ENCODE measurements at regions not wholly inside any gene's neighbourhood (a gene's known extent, or its start where the extent isn't known, plus 50 kb on each side); places are given as distances from the start of the nearest gene placed in this dataset.

DNA sequence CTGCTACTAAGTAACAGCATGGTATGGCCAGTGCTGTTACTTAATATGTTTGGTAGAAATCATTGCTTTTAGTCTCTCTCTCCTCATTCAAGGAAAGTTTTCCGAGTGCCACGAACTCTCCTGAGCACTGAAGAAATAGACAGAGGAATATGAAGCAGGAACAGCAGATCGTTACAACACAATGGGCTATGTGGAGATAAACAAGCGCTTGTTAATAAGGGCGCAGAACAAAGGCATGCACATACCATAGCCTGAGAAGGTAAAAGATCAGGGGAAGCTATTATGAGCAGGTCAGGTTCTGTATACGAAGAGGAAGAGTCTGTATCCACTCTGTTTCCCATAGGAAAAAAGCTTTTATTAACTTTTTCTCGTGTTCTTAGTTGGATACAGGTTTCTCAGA, 156.2 kb upstream of the CPNE8 start:
- no peak overlapping the region for H3K4me3 ChIP-seq (ENCODE audit: low read length)
- no peaks in the 10 kb centered on the region for H3K4me1 ChIP-seq (ENCODE audit: control insufficient read depth, insufficient read depth, low read length)
- H3K9me3 ChIP-seq (ENCODE audit: control insufficient read depth, insufficient read depth, low read length) = no peaks in the 10 kb centered on the region; the same call in 1 of the 2 replicates
- H3K27me3 ChIP-seq (ENCODE audit: control insufficient read depth, insufficient read depth, low read length) = no peaks in the 10 kb centered on the region
- no peak overlapping the region for H3K27ac ChIP-seq (ENCODE audit: low read length)
- no CpG with 5 or more reads among the region's 7 CpGs for WGBS (ENCODE audit: insufficient coverage, insufficient read length)
- DNase-seq (ENCODE audit: low read depth, low spot score) = no peak
- H3K36me3 ChIP-seq (ENCODE audit: control insufficient read depth, insufficient read depth, low read length) = no peaks in the 10 kb centered on the region

DNA sequence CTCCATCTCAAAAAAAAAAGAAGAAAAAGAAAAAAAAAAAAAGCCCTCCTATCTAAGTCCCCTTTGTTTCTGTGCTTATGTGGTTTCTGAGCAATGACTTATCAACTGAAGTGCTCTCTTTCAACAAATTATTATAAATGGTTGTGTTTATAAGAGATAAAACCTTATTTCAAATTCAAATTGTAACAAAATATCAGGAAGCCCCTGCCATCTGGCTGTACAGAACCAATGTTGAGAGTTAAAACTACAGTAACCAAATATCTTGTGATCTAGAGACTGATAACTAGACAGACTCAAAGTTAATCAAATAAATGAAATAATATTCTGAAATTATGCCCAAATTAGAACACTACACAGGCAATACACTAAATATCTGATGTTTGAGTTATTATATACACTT, 143.0 kb upstream of the CPNE8 start:
- H3K4me1 ChIP-seq (ENCODE audit: control insufficient read depth, insufficient read depth, low read length) = no peaks in the 10 kb centered on the region
- H3K27me3 ChIP-seq (ENCODE audit: control insufficient read depth, insufficient read depth, low read length) = no peaks in the 10 kb centered on the region
- no peak overlapping the region for H3K4me3 ChIP-seq (ENCODE audit: low read length)
- no peak overlapping the region for H3K27ac ChIP-seq (ENCODE audit: low read length)
- no peaks in the 10 kb centered on the region for H3K9me3 ChIP-seq (ENCODE audit: control insufficient read depth, insufficient read depth, low read length)
- no peaks in the 10 kb centered on the region for H3K36me3 ChIP-seq (ENCODE audit: control insufficient read depth, insufficient read depth, low read length)
- DNase-seq (ENCODE audit: low read depth, low spot score) = no peak

DNA sequence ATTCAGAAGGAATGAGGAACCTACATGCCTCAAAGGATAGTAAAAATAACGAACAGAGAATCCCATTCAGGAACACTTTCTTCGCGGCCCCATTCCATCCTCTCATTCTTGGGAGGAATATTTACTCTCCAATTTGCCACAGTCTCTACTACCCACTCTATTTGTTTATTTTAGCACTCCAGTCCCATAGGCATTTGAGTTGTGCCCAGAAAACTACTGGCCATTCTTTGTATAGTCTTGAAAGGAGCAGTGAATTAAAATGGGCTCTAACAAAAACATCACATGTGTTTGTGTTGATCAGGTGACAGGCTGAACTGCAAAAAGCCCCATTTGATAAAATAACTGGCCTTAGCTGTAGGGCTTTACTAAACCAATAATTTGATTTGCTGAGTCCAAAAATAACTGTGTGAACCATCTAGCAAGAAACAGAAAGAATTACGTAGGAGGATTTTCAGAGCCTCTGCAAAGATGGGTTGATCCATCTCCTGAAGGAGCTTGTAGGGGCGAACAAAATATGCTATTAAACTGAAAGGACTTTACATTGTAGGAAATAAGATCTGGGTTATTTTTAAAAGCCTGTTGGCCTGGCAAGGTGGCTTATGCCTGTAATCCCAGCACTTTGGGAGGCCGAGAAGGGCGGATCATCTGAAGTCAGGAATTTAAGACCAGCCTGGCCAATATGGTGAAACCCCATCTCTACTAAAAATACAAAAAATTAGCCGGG, 142.3 kb upstream of the CPNE8 start:
- Histone ChIP-seq H3K4me3 (ENCODE audit: low read length) (no peak overlapping the region), H3K27ac (ENCODE audit: low read length) (no peak overlapping the region), H3K27me3 (ENCODE audit: control insufficient read depth, insufficient read depth, low read length) (no peaks in the 10 kb centered on the region), H3K36me3 (ENCODE audit: control insufficient read depth, insufficient read depth, low read length) (no peaks in the 10 kb centered on the region), H3K9me3 (ENCODE audit: control insufficient read depth, insufficient read depth, low read length) (no peaks in the 10 kb centered on the region), H3K4me1 (ENCODE audit: control insufficient read depth, insufficient read depth, low read length) (no peaks in the 10 kb centered on the region)
- no peak for DNase-seq (ENCODE audit: low read depth, low spot score)
- no CpG with 5 or more reads among the region's 8 CpGs for WGBS (ENCODE audit: insufficient coverage, insufficient read length)

DNA sequence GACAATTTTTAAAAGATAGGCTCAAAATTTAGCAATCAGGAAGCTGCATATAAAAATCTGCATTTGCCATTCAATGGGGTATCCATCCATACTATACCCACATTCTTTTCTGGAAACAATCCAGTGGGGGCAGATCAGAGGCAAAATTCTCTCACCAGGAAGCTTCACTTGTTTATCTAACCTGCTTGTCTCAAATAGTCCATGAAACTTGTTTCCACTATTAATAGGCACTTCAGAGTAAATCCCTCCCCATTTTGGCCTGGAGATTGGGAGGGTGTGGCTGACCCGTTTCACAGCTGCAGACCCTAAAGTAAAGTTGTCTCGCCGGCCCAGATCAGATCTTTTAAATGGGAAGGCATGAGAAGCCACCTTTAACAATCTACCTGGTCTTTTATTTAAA, 139.4 kb upstream of the CPNE8 start:
- Histone ChIP-seq H3K27me3 (ENCODE audit: control insufficient read depth, insufficient read depth, low read length) (no peaks in the 10 kb centered on the region), H3K4me1 (ENCODE audit: control insufficient read depth, insufficient read depth, low read length) (no peaks in the 10 kb centered on the region), H3K27ac (ENCODE audit: low read length) (no peak overlapping the region), H3K4me3 (ENCODE audit: low read length) (no peak overlapping the region), H3K36me3 (ENCODE audit: control insufficient read depth, insufficient read depth, low read length) (no peaks in the 10 kb centered on the region), H3K9me3 (ENCODE audit: control insufficient read depth, insufficient read depth, low read length) (no peaks in the 10 kb centered on the region)
- DNase-seq (ENCODE audit: low read depth, low spot score) = no peak
- no CpG with 5 or more reads among the region's 3 CpGs for WGBS (ENCODE audit: insufficient coverage, insufficient read length)

DNA sequence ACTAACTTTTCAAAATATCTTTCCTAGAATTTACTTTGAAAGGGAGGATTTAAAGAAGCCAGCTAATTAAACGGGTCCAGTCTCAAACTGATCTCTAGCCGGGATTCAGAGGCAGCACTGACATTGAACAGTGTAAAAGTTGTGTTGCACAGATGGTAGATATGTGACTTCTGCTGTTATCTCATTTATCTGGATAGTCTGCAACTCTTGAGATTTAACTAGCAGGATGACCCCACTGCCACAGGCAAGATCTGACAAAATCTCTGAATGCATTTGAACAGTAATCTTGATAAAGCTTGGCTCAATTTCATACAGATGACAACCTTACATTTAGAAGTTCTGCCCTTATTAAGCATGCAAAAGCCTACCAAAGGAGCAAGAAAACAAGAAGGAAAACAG, 138.0 kb upstream of the CPNE8 start:
- Histone ChIP-seq H3K27ac (ENCODE audit: low read length) (no peak overlapping the region), H3K4me3 (ENCODE audit: low read length) (no peak overlapping the region), H3K36me3 (ENCODE audit: control insufficient read depth, insufficient read depth, low read length) (no peaks in the 10 kb centered on the region), H3K9me3 (ENCODE audit: control insufficient read depth, insufficient read depth, low read length) (no peaks in the 10 kb centered on the region), H3K4me1 (ENCODE audit: control insufficient read depth, insufficient read depth, low read length) (no peaks in the 10 kb centered on the region), H3K27me3 (ENCODE audit: control insufficient read depth, insufficient read depth, low read length) (no peaks in the 10 kb centered on the region)
- DNase-seq (ENCODE audit: low read depth, low spot score) = no peak
- WGBS (ENCODE audit: insufficient coverage, insufficient read length) = no CpG with 5 or more reads among the region's 2 CpGs

DNA sequence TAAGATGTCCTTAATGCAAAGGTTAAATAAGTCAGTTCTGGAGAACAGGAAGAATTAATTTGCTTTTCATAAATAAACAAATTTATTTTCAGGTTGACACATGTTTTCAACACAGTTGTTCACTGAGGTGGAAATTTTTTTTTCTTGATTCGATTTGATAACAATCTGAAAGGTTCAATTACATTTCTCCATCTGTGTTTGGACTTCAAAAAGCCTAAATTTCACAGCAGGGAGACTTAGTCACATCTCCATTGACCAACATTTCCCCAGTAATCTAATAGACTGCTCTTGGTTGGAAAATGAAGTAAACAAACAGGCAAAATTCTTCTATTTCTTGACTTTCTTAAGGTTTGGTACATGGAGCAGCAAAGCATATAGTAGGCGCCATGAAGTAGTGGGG, 134.9 kb upstream of the CPNE8 start:
- Histone ChIP-seq H3K4me3 (ENCODE audit: low read length) (no peak overlapping the region), H3K27me3 (ENCODE audit: control insufficient read depth, insufficient read depth, low read length) (no peaks in the 10 kb centered on the region), H3K9me3 (ENCODE audit: control insufficient read depth, insufficient read depth, low read length) (no peaks in the 10 kb centered on the region), H3K4me1 (ENCODE audit: control insufficient read depth, insufficient read depth, low read length) (no peaks in the 10 kb centered on the region), H3K36me3 (ENCODE audit: control insufficient read depth, insufficient read depth, low read length) (no peaks in the 10 kb centered on the region), H3K27ac (ENCODE audit: low read length) (no peak overlapping the region)
- no peak for DNase-seq (ENCODE audit: low read depth, low spot score)
- WGBS (ENCODE audit: insufficient coverage, insufficient read length) = no CpG with 5 or more reads among the region's 2 CpGs

DNA sequence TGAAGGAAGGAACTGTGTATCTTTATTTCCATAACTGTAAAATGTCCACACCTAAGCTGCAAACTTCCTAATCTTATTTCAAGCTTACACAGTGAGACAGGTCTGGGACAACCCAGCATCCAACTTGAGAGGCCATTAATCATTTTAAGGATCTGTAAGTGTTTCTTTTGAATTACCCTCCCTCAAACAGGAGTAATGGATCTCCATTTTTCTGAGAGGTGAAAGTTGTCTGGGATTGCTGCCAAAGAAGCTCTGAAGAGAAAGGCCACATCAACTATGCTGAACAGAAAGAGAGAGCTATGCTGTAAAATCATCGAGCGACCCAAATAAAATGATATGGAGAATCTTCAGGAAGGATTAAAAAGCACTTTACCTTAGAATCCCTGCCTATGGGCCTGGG, 131.7 kb upstream of the CPNE8 start:
- no peaks in the 10 kb centered on the region for H3K4me1 ChIP-seq (ENCODE audit: control insufficient read depth, insufficient read depth, low read length)
- H3K4me3 ChIP-seq (ENCODE audit: low read length) = no peak overlapping the region
- no peaks in the 10 kb centered on the region for H3K27me3 ChIP-seq (ENCODE audit: control insufficient read depth, insufficient read depth, low read length)
- no peaks in the 10 kb centered on the region for H3K36me3 ChIP-seq (ENCODE audit: control insufficient read depth, insufficient read depth, low read length)
- no CpG with 5 or more reads among the region's 2 CpGs for WGBS (ENCODE audit: insufficient coverage, insufficient read length)
- DNase-seq (ENCODE audit: low read depth, low spot score) = no peak
- no peaks in the 10 kb centered on the region for H3K9me3 ChIP-seq (ENCODE audit: control insufficient read depth, insufficient read depth, low read length)
- no peak overlapping the region for H3K27ac ChIP-seq (ENCODE audit: low read length)

DNA sequence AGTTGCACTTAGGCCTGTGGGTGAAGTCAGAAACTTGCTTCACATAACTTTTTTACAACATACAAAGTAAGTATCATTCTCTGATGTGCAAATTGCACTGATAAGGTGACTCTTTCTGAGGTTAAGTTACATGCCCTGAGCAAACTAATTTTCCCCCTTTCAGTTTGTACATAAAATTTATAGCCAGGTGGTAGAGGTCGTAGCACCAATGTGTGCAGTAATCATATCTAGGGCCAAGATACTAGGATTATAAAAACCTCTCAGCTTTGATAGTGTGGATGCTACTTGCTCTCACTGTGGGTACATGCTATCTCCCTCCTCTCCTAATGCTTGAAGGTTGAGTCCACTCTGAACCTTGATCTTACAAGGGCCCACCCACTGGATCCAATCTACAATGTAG, 130.7 kb upstream of the CPNE8 start:
- H3K9me3 ChIP-seq (ENCODE audit: control insufficient read depth, insufficient read depth, low read length) = no peaks in the 10 kb centered on the region
- no peaks in the 10 kb centered on the region for H3K4me1 ChIP-seq (ENCODE audit: control insufficient read depth, insufficient read depth, low read length)
- H3K27ac ChIP-seq (ENCODE audit: low read length) = no peak overlapping the region
- no CpG with 5 or more reads among the region's 1 CpG for WGBS (ENCODE audit: insufficient coverage, insufficient read length)
- H3K27me3 ChIP-seq (ENCODE audit: control insufficient read depth, insufficient read depth, low read length) = no peaks in the 10 kb centered on the region
- no peaks in the 10 kb centered on the region for H3K36me3 ChIP-seq (ENCODE audit: control insufficient read depth, insufficient read depth, low read length)
- no peak for DNase-seq (ENCODE audit: low read depth, low spot score)
- no peak overlapping the region for H3K4me3 ChIP-seq (ENCODE audit: low read length)

DNA sequence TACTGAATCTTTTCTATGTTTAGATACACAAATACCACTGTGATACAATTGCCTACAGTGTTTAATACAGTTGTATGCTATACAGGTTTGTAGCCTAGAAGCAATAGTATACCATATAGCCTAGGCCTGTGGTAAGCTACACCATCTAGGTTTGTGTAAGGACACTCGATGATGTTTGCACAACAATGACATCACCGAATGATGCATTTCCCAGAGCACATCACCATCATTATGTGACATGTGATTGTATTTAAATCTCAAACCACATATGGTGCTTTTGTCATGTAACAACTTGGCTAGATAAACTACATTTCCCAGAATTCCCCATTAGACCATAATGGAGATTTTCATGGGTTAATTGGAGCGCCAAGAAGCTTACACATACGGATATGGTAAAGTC, 128.4 kb upstream of the CPNE8 start:
- WGBS (ENCODE audit: insufficient coverage, insufficient read length) = no CpG with 5 or more reads among the region's 4 CpGs
- no peaks in the 10 kb centered on the region for H3K27me3 ChIP-seq (ENCODE audit: control insufficient read depth, insufficient read depth, low read length)
- H3K36me3 ChIP-seq (ENCODE audit: control insufficient read depth, insufficient read depth, low read length) = no peaks in the 10 kb centered on the region
- DNase-seq (ENCODE audit: low read depth, low spot score) = no peak
- no peak overlapping the region for H3K4me3 ChIP-seq (ENCODE audit: low read length)
- H3K27ac ChIP-seq (ENCODE audit: low read length) = no peak overlapping the region
- H3K4me1 ChIP-seq (ENCODE audit: control insufficient read depth, insufficient read depth, low read length) = no peaks in the 10 kb centered on the region
- no peaks in the 10 kb centered on the region for H3K9me3 ChIP-seq (ENCODE audit: control insufficient read depth, insufficient read depth, low read length)

DNA sequence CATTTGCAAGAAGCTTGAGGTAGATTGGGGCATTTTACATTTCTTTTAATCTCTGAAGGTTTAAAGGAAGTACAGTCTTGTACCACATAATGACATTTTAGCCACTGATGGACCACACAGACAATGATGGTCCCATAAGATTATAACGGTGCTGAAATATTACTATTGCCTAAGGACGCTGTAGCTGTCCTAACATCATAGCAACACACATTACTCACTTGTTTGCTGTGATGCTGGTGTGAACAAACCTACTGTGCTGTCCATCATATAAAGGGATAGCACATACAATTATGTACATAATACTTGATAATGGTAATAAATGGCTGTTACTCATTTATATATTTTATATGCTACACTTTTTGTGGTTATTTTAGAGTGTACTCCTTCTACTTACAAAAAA, 127.1 kb upstream of the CPNE8 start:
- no CpG with 5 or more reads among the region's 2 CpGs for WGBS (ENCODE audit: insufficient coverage, insufficient read length)
- no peaks in the 10 kb centered on the region for H3K4me1 ChIP-seq (ENCODE audit: control insufficient read depth, insufficient read depth, low read length)
- DNase-seq (ENCODE audit: low read depth, low spot score) = no peak

DNA sequence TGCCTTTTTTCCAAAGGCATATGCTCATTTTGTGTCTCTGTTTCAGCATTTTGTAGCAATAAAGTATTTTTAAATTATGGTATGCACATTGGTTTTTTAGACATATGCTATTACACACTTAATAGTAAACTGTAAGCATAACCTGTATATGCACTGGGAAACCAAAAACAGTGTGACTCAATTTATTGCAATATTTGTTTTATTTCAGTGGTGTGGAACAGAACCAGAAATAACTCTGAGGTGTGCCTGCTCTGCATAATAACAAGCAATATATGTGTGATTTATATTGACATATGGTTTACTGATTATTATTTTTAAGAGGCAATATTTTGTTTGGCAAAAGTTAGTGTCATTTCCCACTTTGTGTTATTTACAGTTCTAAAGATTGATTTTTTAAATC, 126.6 kb upstream of the CPNE8 start:
- Histone ChIP-seq H3K36me3 (ENCODE audit: control insufficient read depth, insufficient read depth, low read length) (no peaks in the 10 kb centered on the region), H3K27ac (ENCODE audit: low read length) (no peak overlapping the region), H3K27me3 (ENCODE audit: control insufficient read depth, insufficient read depth, low read length) (no peaks in the 10 kb centered on the region), H3K4me3 (ENCODE audit: low read length) (no peak overlapping the region), H3K9me3 (ENCODE audit: control insufficient read depth, insufficient read depth, low read length) (no peaks in the 10 kb centered on the region), H3K4me1 (ENCODE audit: control insufficient read depth, insufficient read depth, low read length) (no peaks in the 10 kb centered on the region)
- DNase-seq (ENCODE audit: low read depth, low spot score) = no peak

More for the DNA sequence above, 127.1 kb upstream of the CPNE8 start:
- no peak overlapping the region for H3K27ac ChIP-seq (ENCODE audit: low read length)
- no peaks in the 10 kb centered on the region for H3K27me3 ChIP-seq (ENCODE audit: control insufficient read depth, insufficient read depth, low read length)
- no peaks in the 10 kb centered on the region for H3K9me3 ChIP-seq (ENCODE audit: control insufficient read depth, insufficient read depth, low read length)
- no peak overlapping the region for H3K4me3 ChIP-seq (ENCODE audit: low read length)
- no peaks in the 10 kb centered on the region for H3K36me3 ChIP-seq (ENCODE audit: control insufficient read depth, insufficient read depth, low read length)

Data from iPS DF 6.9 (cell line).